HK-2 (cell line): ENCODE measurements at regions not wholly inside any gene's neighbourhood (a gene's known extent, or its start where the extent isn't known, plus 50 kb on each side); places are given as distances from the start of the nearest gene placed in this dataset.
A peak's percentile ranks its signal among the peaks of the same experiment; 100 is the strongest.

Source experiments
- DNase-seq: peaks from one replicate; pipeline ENCODE4 v3.0.0-alpha.2; 2018; ENCODE audit not compliant: unreplicated experiment

- no peak for DNase-seq
Measured at GRCh38 chr6:44608175-44608574, 220.7 kb downstream of the CDC5L start.

GRCh38 chr6:44609051-44609612, 221.6 kb downstream of the CDC5L start:
- DNase-seq = no peak

GRCh38 chr6:44614396-44614795, 226.9 kb downstream of the CDC5L start:
- DNase-seq = no peak

GRCh38 chr6:44615621-44616020, 228.1 kb downstream of the CDC5L start:
- DNase-seq = no peak

- no peak for DNase-seq
Measured at GRCh38 chr6:44617416-44617815, 229.9 kb downstream of the CDC5L start.

- DNase-seq = no peak
Measured at GRCh38 chr6:44618371-44618770, 230.9 kb downstream of the CDC5L start.

GRCh38 chr6:44620922-44621321, 233.4 kb downstream of the CDC5L start:
- DNase-seq = no peak

GRCh38 chr6:44621846-44622245, 234.3 kb downstream of the CDC5L start:
- DNase-seq = no peak

GRCh38 chr6:44622555-44622954, 235.0 kb downstream of the CDC5L start:
- DNase-seq = no peak

GRCh38 chr6:44622956-44623355, 235.4 kb downstream of the CDC5L start:
- no peak for DNase-seq

GRCh38 chr6:44624226-44624625, 236.7 kb downstream of the CDC5L start:
- no peak for DNase-seq

GRCh38 chr6:44624936-44625573, 237.5 kb downstream of the CDC5L start:
- no peak for DNase-seq

- DNase-seq = no peak
Measured at GRCh38 chr6:44625996-44626395, 238.5 kb downstream of the CDC5L start.

GRCh38 chr6:44626616-44627015, 239.1 kb downstream of the CDC5L start:
- no peak for DNase-seq

GRCh38 chr6:44627091-44627882, 239.8 kb downstream of the CDC5L start:
- DNase-seq = no peak

- no peak for DNase-seq
Measured at GRCh38 chr6:44627883-44628271, 240.4 kb downstream of the CDC5L start.

GRCh38 chr6:44628347-44628746, 240.8 kb downstream of the CDC5L start:
- no peak for DNase-seq

- no peak for DNase-seq
Measured at GRCh38 chr6:44629636-44630035, 242.1 kb downstream of the CDC5L start.

- DNase-seq = peak; percentile 42
Measured at GRCh38 chr6:44630125-44631028, 242.9 kb downstream of the CDC5L start.

GRCh38 chr6:44631968-44632367, 244.5 kb downstream of the CDC5L start:
- DNase-seq = no peak

- no peak for DNase-seq
Measured at GRCh38 chr6:44634321-44634720, 246.8 kb downstream of the CDC5L start.

- DNase-seq = no peak
Measured at GRCh38 chr6:44635486-44635885, 248.0 kb downstream of the CDC5L start.
